ENCODE measurements at regions not wholly inside any gene's neighbourhood (a gene's known extent, or its start where the extent isn't known, plus 50 kb on each side); places are given as distances from the start of the nearest gene placed in this dataset.

DNA sequence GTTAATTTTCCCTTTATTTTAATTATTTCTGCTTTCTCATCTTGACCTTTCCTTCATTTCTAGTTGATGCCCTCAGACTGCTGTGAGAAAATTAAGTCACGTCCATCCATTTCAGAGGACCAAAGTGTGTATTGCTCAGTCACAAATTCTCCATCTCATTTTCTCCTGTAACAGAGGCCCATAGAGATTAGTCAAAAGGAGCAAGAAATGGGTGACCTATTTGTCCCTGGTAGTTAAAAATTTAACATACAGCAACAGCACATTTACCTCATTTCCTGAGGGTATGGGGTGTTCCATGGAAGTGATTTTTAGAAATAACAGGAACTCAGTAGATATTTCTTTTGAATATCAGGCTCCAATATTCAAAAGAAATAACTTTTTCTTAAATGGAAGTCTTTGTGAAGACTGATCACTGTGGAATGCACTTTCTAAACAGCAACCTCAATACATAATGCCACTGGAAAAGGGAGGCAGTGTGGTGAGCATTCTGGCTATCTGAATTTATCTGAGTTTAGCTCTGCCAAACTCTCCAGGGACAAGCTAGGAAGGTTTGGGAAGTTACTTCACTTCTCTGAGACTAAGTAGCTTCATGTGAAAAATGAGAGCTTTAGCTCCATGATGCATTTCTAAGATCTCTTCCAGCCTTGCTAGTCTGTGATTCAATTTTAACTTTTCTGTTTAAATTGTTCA, 808.2 kb downstream of the SQOR start:
- DNase-seq = no peak

DNA sequence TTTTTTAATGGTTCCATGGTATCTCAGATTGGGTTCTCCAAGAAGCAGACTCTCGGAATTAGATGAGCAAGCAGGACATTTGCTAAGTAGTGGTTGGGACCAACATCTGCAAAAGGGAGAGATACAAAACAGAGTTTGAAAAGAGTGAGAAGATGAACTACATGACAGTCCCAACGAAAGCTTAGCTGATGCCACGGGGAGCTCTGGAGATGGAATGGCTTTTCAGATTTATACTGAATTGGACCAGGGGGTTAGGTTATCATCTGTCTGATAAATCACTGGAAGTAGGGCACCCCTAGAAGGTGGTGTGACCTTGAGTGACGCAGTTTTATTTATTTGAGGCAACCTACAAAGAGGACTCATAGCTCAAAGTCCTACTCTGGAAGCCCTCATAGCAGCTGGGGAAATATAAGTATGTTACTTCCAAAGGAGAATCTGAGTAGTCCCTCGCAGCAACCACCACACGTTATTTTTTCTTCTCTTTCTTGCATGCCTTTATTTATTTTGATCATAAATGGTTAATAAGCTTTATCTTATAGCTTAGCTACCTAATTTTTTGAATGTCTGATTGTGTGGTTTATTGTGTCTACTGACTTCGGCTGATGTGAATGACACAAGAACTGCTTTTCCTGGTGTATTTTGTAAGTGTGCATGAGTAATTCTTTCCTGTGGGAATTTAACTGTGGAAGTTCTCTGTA, 815.4 kb downstream of the SQOR start:
- DNase-seq = no peak

DNA sequence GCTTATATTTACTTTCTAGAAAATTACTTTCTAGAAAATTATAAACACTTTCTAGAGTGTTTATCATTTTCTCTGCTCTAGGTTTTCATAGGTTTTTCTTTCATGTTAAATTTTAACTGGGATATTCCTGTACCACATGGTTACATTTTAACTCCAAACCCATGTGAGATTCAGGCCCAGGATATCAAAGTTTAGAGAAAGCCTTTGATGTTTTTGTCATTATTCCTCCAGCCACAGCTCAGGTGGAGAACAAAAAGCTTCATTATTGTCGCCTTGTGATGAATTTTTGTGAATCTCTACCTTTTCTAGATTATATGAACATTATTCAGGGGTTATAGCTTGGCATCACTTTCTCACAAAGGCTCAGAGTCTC, 816.0 kb downstream of the SQOR start:
- no peak for DNase-seq

DNA sequence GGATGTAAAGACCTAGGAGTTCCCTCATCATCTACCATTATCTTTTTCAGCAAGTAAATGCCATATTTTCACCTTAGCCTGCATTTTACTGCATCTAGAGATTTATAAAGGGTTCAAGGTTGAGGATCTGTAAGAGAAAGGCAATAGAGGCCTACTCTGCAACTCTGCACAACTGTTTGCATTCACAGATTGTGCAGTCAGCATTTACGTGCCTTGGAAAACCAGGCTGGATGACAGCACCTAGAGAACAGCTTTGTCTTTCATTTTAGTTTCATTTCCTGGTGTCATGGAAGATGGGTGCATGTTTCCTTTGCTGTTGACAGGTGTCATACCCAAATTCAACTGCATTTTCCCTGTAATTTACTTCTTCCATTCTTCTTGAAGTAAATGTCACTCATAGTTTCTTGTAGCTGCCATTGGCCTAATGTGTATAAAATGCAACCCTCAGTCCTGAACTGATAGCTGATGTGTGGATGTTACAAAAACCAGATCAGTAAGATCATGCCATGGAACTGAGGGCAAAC, 817.5 kb downstream of the SQOR start:
- DNase-seq = no peak

DNA sequence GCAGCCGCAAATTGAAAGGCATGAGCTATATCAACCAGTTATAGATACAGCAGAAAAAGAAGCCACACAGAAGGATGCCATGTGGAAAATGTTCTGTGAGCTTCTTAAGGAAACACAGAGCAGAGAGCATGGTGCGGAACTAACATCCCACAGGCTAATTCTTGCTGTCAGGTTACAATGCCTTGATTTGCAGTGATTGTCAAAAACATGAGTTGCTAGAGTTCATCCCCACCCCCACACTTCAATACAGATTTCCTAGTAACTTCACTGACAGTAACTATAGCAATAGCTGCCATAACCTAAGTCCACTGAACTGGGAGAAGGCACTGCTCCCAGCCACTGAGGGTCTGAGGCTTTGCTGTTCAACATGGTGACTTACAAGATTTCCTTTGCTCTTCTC, 821.6 kb downstream of the SQOR start:
- DNase-seq = no peak

DNA sequence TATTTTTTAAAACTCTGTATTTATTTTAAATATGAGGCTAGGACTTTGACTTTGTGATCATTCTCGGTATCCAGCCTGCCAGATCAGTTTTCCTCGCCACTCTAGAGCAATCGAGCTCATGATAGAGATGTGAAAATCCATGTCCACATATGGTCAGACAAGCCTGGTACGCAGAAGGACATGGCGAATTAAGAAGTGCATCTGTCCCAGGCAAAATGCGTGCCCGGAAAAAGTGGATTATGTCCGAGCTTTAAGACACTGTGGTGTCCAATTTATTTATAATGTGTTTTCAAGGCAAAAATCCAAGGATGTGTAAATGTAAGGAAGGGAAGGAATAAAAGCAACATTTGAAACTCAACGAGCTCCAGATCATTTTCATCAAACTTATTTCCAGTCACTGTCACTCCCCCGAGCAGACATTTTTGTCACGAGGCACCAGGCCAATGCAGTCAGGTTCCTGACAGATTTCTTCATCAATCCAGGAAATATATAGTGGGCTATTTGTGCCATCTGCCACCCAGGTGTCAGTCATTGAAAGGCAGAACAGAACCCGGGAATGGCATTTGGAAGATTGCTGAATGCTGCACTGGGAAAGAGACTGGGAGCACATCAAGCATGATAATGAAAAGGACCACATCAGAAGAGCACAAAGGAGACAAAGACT, 825.7 kb downstream of the SQOR start:
- DNase-seq = no peak

DNA sequence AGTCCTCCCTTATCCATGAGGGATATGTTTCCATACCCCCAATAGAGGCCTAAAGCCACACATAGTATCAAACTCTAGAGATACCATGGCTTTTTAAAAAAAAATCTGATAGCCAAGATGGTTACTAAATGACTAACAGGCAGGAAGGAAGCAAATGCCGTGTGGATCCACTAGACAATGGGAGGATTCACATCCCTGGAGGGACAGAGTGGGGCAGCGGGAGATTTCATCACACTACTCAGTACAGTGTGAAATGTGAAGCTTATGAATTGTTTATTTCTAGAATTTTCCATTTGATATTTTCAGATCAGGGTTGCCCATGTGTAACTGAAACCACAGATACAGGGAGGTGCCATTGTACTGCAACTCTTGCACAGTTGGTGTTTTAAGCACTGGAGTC, 826.6 kb downstream of the SQOR start:
- DNase-seq = no peak

DNA sequence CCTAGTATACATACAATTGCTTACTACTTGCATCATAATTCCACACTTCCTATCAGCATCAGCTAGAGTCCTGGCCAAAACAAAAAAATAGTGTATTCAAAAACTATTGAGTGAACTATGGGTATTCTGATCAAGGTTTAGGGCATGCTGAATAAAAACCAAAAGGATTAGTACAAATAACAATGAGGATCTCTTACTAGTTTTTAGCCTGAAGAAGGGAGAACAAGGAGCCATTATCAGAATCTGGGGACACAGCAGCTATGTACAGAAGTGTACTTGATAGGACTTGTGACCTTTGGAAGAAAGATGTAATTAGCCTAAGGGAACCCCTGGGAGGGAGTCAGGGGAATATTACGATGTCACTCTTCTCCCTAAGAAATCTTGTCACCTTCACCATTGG, 832.2 kb downstream of the SQOR start:
- no peak for DNase-seq

DNA sequence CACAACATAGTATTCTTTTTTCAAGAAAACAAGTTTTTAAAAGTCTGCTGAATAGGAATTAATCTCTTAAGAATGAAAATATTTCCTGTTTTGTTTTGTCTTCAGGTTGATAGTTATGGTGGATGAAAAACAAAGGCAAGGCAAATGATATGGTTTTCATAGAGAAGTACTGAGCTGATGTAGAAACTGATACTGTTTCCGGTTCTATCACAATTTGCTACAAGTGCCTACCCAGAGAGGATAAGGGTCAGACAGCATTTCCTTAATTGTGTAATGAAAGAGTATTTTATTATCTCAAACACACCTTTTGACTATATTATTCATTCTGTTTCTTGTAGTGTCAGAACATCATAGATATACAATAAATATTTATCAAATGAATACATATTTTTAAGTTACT, 836.3 kb downstream of the SQOR start:
- DNase-seq = no peak

DNA sequence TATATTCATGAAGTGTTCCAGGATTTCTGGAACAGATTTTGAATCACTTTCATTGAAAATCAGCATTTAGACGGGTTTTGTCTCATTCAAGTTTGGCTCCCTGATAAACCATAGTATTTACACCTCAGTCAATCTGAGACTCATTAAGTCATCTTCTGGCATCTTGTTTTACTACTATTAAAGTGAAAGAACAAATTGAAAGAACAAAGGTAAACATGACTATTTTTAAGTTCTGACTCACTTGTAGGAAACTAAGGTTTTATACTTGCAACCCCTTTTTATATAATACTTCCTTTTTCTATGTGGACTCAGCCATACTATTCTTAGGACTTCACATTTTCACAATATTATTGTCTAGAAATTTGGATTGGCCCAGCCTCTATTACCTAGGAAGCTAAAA, 854.4 kb downstream of the SQOR start:
- DNase-seq = no peak

DNA sequence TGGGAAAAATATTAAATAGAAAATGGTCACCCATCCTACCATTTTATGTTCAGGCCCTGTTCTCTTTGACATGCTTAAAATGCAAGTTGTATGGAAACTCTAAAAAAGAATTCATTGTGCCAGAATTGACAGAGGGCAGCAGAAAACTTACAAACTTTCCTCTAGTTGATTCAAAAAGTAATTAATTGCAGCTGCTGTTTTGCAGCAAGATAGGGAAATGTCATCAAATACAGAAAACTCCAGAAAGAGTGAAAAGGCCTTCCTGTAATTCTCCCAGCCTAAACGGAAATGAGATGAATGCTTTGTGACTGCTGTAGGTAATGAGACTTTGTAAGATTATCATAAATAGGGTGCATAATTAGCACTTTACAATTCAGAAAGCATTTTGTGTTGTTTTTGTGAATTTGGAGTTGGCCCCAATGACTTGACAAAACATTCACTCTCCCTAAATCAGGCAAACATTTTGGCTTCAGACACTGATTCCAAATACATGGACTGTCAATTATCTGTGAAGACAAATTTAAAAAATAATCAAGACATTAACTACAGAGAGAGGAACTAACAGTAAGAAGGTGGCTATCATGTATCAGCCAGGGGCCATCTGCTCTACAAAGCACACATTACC, 861.8 kb downstream of the SQOR start:
- no peak for DNase-seq

DNA sequence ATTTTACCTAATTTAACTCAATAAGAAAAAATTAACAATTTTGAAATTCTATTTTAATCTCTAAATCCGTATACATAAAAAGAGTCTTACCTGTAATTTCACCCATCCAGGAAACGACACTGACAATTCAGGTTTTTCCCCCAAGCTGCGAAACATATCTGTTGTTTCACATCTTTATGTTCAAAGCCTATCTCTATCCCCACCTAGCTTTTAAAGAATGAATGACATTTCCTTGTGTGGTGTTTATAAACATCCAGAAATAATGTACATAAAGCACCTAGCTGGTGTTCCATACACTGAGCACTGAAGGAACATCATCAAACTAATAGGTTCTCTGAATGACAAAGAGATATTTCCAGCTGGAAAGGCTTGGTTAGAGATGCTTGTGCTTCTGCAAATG, 867.8 kb downstream of the SQOR start:
- no peak for DNase-seq

DNA sequence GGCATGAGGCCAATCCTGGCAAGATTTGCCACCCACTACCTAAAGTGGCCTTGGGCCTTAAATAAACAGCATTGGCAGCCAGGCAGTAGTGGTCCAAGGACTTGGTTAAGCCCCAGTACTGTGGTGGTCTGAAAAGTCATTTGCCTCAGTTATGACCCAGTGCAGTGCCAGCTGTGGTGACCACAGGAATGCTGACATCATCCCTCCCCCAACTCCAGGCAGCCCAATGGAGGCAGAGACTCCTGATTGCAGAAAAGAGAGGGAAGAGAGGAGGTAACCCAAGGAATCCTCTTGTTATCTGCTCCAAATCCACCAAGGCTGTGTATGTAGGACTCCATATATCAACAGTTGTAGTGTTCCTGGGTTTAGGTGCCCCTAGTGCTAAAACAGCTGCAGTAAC, 883.6 kb downstream of the SQOR start:
- no peak for DNase-seq

DNA sequence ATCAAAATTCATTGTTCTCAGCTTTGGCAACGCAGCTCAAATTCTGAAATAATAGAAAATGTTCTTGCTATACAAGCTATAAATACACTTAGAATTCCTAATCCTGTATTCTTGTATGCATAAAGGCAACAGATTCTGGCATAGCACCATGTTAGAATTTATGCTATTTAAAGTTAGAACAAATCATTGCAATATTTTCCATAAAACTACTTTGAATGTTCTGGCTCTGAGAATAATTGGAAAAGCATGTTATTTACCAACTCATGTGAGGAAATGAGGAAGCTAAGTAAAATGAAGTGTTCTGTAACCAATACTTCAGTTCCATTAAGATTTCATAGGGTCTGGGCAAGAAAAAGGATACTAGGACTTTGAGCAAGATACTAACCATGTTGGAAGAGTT, 888.9 kb downstream of the SQOR start:
- DNase-seq = no peak

DNA sequence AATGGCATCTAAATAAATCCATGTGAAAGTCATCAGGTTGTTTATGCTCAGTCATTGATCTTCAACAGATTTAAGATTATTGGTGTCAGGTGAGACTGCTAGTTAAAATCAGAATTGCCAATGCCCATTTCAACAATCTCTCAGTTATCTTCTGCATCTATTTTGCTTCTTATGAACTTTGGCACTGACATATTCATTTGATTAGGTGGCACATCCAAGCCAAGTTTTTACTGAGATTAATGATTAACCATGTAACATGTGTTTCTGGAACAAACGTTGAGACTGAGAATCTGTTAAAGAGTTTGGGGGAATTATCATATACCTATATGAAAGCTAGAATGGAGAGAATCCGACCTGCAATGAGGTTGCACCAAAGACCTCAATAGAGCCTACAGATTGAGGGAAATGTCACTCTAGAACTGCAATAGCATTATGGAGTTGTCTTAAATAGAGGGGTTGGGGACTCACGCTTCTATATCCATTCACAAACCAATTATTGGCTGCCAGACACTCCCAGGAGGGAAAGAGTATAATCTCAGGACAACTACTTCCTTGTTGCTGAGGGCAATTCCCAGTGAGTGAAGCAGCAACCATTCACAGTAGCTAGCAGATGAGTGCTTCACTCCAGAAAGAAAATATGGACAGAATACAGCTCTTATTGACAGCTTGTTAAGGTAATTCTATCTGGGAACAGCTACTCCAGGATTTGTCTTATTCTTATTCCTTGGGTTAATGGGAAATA, 891.3 kb downstream of the SQOR start:
- no peak for DNase-seq

DNA sequence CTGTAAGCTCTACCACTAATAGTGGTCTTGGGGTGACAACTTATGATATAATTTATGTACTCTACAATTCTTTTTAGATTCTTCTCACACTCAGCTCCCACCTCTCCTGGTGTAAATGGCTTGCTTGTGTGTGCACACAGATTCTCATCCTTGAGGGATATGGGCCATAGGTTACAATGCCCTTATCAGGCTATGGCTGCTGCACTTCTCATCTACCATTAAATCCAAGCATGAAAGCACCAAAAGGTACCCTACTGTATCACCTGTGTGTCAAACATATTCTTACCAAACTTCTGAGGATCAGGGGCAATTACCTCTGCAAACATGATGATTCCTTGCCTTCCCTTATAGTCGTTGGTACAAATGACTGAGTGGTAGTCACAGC, 891.9 kb downstream of the SQOR start:
- no peak for DNase-seq

DNA sequence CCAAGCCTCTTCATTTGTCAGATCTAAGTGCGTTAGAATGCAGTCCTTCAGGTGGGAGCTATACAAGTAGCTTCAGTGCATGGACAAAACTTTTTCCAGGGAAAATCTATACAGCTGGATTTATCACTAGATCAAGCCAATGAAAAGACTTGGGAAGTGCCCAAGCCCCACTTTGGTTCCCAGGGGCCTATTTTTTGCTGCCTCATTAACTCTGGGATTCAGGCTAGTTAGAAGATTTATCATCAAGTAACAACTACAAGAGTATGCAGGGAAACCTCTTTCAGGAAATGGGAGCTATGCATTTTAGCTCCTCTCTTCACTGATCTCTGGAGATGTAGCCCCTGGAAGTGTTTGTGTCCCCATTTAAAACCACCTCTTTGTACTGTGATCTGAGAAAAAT, 908.8 kb downstream of the SQOR start:
- no peak for DNase-seq

DNA sequence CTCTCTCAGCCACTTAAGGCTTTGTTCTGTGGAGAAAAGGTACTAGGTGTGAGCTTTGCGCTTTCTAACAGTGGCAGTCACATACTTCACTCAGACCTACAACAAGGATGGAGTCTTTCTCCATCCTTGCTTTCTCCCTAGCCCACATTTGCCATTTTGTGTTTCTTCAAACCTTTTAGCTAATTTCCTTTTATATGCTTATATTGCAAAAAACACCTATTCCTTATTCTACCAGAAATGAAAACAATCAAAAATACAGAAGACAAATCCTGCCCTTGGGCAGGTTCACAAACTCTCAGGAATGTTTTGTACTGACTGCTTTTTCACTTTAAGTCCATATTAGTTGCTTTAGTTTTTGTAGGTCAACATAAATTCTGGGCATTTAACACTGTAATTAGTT, 914.2 kb downstream of the SQOR start:
- DNase-seq = no peak

DNA sequence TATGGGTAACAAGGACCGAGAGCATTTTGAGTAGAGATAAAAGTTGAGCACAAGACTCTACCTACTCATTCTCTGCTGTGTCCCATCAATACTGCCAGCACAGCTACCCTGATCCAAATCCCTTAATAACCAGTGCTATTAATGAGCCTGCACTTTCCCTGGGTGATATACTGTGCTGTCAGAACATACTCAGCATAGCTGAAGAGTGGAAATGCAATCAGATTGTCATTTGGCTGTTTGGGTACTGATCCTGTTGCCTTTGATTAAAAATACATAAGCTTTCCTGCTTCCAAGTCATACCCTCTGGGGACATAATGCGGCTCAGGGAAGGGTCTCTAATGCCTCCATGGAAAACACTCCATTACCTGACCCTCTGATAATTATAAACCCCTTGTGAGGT, 917.5 kb downstream of the SQOR start:
- no peak for DNase-seq

DNA sequence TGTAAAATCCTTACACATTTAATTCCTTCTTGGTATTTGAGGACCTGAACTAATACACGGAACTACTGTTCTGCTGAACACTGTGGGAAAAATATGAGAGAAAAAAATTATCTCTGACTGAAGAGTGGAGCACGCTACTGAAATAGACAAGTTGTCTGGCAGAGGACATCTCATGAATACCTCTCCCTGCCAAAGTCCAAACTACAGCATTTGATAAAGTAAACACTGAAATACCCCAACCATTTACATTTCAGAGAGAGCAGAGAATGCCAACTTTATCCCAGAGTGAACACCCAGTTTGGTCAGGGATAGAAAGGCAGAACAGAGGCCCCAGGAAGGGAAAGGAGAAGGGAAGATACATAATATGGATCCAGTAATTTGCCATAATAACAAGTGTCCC, 920.7 kb downstream of the SQOR start:
- DNase-seq = no peak

DNA sequence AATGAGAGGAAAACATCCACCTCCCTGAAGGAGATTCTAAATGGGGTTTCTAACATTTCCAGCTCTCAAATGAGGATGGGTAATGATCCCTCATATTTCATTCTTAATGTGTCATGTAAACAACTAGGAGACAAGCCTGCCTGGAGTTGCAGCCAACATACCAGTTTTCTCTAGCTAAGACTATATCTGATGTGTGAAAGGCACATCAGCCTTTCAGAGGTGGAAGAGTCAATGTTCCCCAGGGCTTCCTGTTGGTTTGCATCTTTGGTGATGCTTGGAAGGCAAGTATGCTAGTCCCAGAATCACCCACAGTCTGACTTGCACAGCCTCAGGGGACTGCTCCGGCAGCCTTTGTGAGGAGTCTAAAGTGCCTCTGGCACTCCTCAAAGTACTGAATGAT, 921.2 kb downstream of the SQOR start:
- no peak for DNase-seq

DNA sequence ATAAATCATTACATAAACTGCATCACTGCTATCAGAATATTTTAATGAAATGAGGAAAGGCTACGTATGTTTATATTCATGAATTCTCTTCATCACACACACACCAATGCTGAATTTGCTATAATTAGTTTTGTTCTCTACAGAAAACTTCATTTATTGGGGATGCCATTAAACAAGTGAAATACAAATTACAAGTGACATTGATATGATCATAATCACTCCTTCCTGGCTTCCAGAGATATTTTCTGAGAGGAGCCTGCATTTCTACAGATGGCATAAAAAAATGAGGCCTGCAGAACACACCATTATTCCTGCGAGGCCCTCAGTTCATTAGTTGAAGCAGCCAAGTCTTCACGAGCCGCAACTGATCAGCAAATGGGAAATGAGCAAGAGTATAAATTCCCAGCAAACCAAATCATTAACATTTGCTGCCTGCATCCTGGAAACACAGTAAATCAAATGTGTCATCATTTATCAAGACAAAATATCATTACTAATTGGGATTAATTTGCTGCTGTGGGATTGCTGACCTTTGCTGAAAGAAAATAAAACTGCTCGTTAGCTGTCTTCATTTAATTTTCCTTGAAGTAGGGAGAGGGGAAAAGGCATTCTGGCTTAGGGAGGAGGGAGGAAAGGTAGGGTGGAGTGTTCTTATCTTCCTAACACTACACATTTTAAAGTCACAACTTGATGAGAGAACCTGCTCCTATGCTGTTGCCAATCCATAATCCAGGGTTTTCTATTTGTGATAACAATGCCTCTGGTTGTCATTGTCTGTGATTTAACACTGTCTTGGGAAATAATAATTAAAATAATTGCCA, 921.9 kb downstream of the SQOR start:
- no peak for DNase-seq
